ENCODE measurements at regions not wholly inside any gene's neighbourhood (a gene's known extent, or its start where the extent isn't known, plus 50 kb on each side); places are given as distances from the start of the nearest gene placed in this dataset.

DNA sequence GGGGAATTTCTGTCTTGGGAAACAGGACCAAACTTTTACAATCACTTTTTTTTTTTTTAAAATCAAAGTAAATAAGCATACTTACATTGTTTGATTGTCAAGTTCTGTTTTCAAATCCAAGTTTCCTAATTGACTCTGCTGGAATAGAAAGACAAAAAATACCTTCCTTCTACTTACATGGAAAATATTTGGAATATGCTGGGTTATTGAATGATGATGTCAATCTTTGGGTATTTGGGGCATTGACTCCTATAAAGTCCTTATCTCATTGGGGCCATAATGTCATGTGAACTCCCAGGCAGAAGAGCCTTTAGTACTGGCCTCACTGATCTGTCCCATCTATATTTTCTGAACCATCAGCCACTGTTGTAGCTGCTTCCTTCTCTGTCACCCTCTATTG lies 122.6 kb upstream of the NOX3 start:
- H3K4me3 Mint-ChIP-seq = no peak overlapping the region
- no peaks in the 10 kb centered on the region for H3K9me3 Mint-ChIP-seq
- H3K27me3 Mint-ChIP-seq (ENCODE audit: low read depth) = no peaks in the 10 kb centered on the region
- TF ChIP-seq CTCF (IDR thresholded peaks at IDR 0.05; ENCODE audit: unreplicated experiment in 3 of 3) = no peak
- no peaks in the 10 kb centered on the region for H3K36me3 Mint-ChIP-seq (ENCODE audit: low read depth)
- H3K4me1 Mint-ChIP-seq = no peaks in the 10 kb centered on the region
- no peak overlapping the region for H3K27ac Mint-ChIP-seq

GRCh38 chr6:155561966-155562364 lies 106.3 kb upstream of the NOX3 start:
- Mint-ChIP-seq H3K27me3 (ENCODE audit: low read depth) (no peaks in the 10 kb centered on the region), H3K27ac (no peak overlapping the region), H3K9me3 (peaks cover 3% of the 10 kb centered on the region), H3K4me3 (no peak overlapping the region), H3K36me3 (ENCODE audit: low read depth) (no peaks in the 10 kb centered on the region), H3K4me1 (no peaks in the 10 kb centered on the region)
- TF ChIP-seq CTCF (IDR thresholded peaks at IDR 0.05; ENCODE audit: unreplicated experiment in 3 of 3) = no peak

DNA sequence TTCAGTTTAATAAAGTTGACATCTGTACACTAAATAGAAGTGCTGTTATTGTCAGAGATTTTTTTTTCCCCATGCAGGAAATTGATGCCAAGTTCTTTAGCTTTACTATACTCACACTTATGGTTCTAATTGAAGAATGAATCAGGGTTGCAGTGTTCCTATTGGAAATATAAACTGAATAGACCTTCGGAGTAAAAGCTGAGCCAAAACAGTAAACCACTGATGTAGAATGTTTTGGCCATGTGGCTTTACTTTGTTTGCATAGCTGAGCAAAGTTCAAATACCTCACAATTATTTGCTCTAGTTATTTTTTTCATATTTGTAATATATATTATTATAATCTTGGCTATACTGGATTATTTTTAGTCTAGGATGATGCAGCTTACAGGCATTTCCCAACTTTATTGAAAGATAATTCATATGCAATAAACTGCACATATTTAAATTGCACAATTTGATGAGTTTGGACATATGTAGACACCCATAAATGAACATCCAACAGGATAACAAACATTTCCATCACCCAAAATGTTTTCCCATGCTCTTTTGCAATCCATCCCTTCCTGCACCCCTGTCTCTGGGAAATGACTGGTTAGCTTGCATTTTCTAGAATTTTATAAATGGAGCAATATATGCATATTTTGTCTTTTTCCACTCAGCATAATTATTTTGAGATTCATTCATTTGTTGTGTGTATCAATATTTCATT lies 105.8 kb upstream of the NOX3 start:
- no peaks in the 10 kb centered on the region for H3K4me1 Mint-ChIP-seq
- peaks cover 3% of the 10 kb centered on the region for H3K9me3 Mint-ChIP-seq
- H3K36me3 Mint-ChIP-seq (ENCODE audit: low read depth) = no peaks in the 10 kb centered on the region
- TF ChIP-seq CTCF (IDR thresholded peaks at IDR 0.05; ENCODE audit: unreplicated experiment in 3 of 3) = no peak
- no peak overlapping the region for H3K27ac Mint-ChIP-seq
- H3K27me3 Mint-ChIP-seq (ENCODE audit: low read depth) = no peaks in the 10 kb centered on the region
- H3K4me3 Mint-ChIP-seq = no peak overlapping the region

GRCh38 chr6:155549928-155550327 lies 94.3 kb upstream of the NOX3 start:
- TF ChIP-seq CTCF (IDR thresholded peaks at IDR 0.05; ENCODE audit: unreplicated experiment in 3 of 3) = no peak
- Mint-ChIP-seq H3K27ac (no peak overlapping the region), H3K36me3 (ENCODE audit: low read depth) (no peaks in the 10 kb centered on the region), H3K4me3 (no peak overlapping the region), H3K9me3 (no peaks in the 10 kb centered on the region), H3K27me3 (ENCODE audit: low read depth) (no peaks in the 10 kb centered on the region), H3K4me1 (no peaks in the 10 kb centered on the region)

DNA sequence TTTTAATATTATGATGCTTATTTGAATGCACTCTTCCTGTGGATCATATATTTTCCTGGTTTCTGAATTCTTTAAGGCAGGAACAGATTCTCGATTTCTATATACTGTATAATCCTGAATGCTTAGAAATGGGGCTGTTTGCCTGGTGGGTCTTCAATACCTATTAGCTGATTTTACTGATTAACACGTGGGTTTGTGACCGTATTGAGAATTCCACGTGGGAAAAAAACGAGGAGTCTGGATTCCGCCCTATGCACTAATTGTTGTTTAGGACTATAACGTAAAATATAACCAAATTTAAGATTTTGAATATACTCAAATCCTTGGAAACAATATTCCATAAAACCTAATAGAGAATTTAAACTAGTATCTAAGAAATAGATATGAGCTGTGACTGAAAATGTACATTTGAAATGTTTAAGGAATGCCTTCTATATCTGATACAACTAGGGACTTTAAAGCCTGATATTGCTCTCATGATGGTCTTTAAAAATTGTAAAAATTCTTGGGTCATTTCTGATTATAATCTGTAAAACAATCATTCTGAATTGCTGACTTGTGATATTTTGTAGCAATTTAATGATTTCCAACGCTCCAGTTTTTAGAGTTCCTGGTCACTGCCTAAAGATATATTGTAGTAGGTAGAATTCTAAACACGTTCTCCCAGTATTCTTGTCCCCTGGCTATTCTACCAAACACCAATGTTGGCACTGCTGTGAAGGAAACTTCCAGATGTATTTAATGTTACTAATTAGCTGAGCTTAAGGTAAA lies 93.6 kb upstream of the NOX3 start:
- Mint-ChIP-seq H3K4me3 (no peak overlapping the region), H3K27me3 (ENCODE audit: low read depth) (no peaks in the 10 kb centered on the region), H3K27ac (no peak overlapping the region), H3K9me3 (no peaks in the 10 kb centered on the region), H3K36me3 (ENCODE audit: low read depth) (no peaks in the 10 kb centered on the region), H3K4me1 (peaks cover under 1% of the 10 kb centered on the region)
- no peak for TF ChIP-seq CTCF (IDR thresholded peaks at IDR 0.05; ENCODE audit: unreplicated experiment in 3 of 3)

DNA sequence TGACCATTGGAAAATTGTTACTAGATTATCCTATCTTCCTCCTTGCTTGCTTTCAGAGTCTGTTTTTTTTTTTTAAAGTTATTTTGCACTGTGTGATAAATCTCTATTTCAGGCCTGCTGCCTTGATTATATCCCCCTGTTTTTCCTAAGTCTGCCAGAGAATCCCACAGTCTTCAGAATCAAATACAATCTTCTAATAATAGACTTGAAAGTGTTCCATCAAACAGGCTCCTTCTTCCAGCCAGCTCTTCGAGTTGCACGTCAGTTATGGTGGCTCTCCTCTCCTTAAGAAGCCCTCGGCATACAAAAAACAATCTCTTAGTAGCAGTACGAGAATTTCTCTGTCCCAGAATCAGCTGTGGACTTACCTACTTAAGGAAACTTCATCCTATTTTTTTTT lies 92.9 kb upstream of the NOX3 start:
- Mint-ChIP-seq H3K36me3 (ENCODE audit: low read depth) (no peaks in the 10 kb centered on the region), H3K27me3 (ENCODE audit: low read depth) (no peaks in the 10 kb centered on the region), H3K27ac (no peak overlapping the region), H3K4me3 (no peak overlapping the region), H3K4me1 (peaks cover 7% of the 10 kb centered on the region), H3K9me3 (no peaks in the 10 kb centered on the region)
- no peak for TF ChIP-seq CTCF (IDR thresholded peaks at IDR 0.05; ENCODE audit: unreplicated experiment in 3 of 3)
